Dermis microvascular lymphatic vessel endothelial cell (primary cell): ENCODE measurements at regions not wholly inside any gene's neighbourhood (a gene's known extent, or its start where the extent isn't known, plus 50 kb on each side); places are given as distances from the start of the nearest gene placed in this dataset.

Source experiments
- DNase-seq, 2 donors: peaks; one replicate each; pipeline versions ENCODE4 v3.0.0 to v3.0.0-alpha.2; 2010; ENCODE audit warnings: low read depth in 2 of 2

DNA sequence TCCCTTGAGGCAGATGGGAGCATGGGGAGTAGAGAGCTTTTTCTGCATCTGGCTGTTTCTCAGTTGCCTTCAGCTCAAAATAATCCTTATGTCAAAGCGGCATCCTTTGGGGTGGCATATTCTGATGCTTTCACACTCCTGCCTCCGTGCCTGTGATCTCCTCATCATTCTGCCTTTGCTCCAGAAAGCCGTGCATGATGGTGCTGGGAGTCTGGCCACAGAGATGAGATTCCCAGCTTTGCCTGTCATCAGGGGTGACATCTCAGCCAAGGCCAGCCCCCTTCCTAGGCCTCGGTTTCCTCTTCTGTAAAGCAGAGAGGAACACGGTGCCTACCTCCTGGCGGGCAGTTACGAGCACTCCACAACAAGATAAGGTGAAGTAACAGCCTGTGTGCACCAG, 96.3 kb upstream of the ALDH1A3 start:
- no peak for DNase-seq

- DNase-seq: no peak
These were observed 95.7 kb upstream of the ALDH1A3 start for GRCh38 chr15:100783760-100784492.

- no peak for DNase-seq
These were observed 95.0 kb upstream of the ALDH1A3 start for GRCh38 chr15:100784493-100785180.

GRCh38 chr15:100785181-100786138, 94.2 kb upstream of the ALDH1A3 start:
- no peak for DNase-seq

- DNase-seq: no peak
These were observed 93.5 kb upstream of the ALDH1A3 start for GRCh38 chr15:100786139-100786531.

GRCh38 chr15:100786901-100787566, 92.6 kb upstream of the ALDH1A3 start:
- no peak for DNase-seq

DNA sequence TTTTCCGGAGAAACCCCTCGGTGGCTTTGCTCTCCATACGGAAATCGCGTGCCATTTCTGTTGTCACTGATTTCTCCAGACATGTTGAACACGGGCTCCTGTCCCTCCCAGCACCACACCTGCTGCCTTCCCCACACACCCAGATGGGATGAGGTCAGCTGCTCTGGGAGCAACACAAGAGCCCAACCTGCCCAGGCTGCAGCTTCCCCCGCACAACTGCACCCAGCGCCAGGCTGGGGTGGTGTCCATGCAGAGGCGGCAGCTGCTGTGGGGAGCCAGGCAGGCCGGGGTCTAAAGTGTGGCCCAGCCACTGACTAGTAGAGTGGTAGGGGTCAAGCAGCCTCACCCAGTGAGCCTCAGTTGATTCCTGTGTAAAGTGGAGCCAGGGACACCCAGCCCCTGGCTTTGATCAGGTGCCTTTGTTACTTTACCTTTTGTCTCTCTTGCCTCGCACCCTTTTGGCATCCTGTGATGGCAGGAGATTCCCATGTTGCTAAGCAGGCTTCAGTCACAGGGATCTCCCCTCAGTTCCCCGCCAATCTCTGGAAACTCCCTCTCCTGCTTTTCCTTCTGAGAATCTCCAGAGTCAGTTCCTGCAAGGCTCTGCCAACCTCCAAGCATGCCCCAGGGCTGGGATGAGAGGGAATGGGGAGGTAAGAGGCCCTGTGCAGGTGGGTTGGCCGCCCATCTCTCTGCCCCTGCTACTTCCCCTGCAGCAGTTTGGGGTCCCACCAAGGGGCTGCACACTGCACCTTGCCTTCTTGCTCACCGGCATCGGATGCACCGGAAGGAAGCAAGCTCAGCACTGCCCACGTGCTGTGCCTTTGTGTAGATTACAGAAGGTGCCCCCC, 91.8 kb upstream of the ALDH1A3 start:
- DNase-seq: no peak

DNA sequence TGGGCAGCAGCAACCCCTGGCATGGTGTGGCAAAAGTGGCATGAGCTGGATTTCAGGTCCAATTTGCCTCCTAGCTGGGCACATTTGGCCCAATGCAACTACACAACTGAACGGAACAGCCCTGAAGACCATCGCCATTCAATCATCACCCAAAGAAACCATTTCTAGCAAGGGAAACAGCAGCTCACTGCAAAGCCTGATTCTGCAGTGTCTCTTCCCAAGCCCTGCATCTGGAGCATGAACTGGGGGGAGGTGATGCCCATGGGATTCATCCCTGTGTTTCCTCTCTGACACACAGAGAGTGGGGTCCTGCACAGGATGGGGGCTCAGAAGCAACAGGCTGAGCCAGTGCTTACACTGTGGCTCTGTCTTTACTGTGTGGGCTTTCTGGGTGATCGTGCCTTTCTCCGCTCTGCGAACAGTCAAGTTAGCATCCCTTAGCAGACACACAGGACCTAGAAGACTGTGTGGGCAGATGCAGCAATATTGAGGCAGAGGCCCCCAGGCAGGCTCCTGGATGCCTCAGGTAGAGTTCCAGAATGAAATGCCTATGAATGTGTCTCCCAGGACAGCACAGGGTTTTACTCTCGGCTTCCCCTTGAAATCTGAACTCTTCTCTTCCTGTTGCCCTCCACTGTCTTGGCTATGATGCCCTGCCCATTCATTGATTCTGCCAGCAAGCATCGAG, 91.1 kb upstream of the ALDH1A3 start:
- DNase-seq: no peak

DNA sequence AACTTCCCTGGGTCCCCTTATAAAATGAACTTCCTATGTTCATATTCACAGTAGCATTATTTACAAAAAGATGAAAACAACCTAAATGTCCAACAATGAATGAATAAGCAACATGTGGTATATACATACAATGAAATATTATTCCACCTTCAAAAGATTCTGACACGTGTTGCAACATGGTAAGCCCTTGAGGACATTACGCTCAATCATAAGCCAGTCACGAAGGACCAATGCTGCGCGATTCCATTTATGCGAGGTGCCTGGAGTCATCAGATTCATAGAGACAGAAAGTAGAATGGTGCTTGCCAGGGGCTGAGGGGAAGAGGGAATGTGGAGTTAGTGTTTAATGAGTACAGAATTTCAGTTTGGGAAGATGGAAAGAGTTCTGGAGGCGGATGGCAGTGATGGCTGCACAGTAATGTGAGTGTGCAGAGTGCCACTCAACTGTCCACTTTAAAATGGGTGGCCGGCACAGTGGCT, 88.8 kb upstream of the ALDH1A3 start:
- no peak for DNase-seq

- DNase-seq: no peak
These were observed 85.6 kb upstream of the ALDH1A3 start for GRCh38 chr15:100794008-100794407.

- DNase-seq: no peak
These were observed 78.3 kb upstream of the ALDH1A3 start for GRCh38 chr15:100801256-100801900.

- DNase-seq: no peak
These were observed 77.0 kb upstream of the ALDH1A3 start for GRCh38 chr15:100802421-100803170.

- no peak for DNase-seq
These were observed 76.5 kb upstream of the ALDH1A3 start for GRCh38 chr15:100803171-100803440.

GRCh38 chr15:100806157-100806556, 73.5 kb upstream of the ALDH1A3 start:
- DNase-seq: no peak

DNA sequence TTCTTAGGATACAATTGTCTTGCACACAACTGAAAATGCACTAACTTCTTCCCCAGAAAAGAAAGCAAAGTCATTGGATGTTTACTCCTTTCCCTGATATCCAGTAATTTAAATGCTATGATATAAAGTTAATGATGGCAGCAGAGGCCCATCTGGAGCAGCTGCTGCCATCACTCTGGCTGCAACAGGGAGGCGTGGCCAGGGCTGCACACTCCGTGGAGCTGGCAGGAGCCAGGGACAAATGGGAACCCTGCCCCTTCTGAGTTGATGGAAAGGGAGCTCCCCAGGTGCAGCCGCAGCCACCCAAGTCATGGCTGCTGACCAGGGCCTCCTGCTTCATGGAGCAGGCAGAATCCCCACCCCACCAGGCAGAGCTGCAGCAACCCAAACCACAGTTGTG, 72.6 kb upstream of the ALDH1A3 start:
- DNase-seq: no peak

DNA sequence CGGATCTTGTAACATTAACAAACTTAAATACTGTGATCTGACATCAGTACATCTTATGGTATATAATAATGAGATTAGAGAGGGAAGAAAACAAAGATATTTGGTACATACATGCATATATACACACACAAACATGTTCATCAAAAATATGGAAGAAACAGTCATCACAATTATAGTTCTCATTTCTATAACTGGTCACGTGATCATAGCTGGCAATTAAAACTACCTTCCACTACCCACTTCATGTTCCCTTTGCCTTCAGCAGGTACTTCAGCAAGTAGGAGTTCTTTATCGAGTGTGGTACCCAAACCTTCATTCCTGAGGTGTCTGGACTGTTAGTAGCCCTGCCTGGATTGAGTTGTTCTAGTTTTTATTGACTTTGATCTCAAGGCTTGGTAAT, 70.9 kb upstream of the ALDH1A3 start:
- no peak for DNase-seq

GRCh38 chr15:100809151-100809550, 70.5 kb upstream of the ALDH1A3 start:
- peak; percentile 70 to 85 for DNase-seq

DNA sequence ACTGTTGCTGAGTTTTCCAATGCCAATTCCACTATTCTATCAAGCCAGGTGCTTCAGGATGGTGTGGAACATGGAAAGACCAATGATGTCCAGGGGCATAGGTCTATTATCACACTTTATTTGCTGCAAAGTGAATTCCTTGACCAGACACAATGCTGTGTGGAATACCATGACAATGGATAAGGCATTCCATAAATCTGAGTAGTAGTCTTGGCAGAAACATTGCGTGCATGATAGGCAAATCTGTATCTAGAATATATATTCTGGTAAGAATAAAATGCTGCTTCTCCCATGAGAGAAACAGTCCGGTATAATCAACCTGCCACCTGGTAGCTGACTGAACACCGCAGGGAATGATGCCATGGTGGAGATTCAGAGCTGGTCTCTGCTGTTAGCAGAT, 70.0 kb upstream of the ALDH1A3 start:
- no peak for DNase-seq

DNA sequence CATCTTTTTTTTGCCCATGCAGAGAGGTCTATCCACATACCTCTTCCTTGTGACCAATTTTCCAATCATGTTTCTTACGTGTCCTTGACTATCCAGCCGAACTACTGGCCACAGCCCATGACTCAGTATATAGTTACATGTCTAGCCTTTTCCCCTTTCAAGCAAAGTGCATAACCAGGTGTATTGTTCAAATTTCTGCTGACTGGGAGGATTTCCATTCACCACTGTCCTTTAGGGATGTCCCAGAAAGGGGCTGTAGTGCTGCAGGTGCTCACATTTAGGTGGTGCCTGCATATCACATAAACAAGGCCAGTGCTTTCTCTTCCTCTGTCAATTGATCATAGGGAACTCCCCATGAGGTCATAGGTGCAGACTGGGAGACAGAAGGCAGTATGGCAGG, 69.4 kb upstream of the ALDH1A3 start:
- no peak for DNase-seq
